Astrocyte of the cerebellum (primary cell): ENCODE measurements at regions not wholly inside any gene's neighbourhood (a gene's known extent, or its start where the extent isn't known, plus 50 kb on each side); places are given as distances from the start of the nearest gene placed in this dataset.

Source experiments
- DNase-seq: peaks from one replicate; pipeline ENCODE4 v3.0.0-alpha.2; 2011; ENCODE audit warnings: low read depth
- H3K4me3 ChIP-seq: 2 replicates; pipeline ENCODE4 v1.5.1; 2011; ENCODE audit warnings: mild to moderate bottlenecking, low read depth, low read length, moderate library complexity
- CTCF ChIP-seq: IDR thresholded peaks from 2 replicates; pipeline ENCODE4 v1.5.1; 2012; ENCODE audit warnings: low read length, low read depth, moderate library complexity, mild to moderate bottlenecking; ENCODE audit errors: missing control alignments
- in situ Hi-C: cut with HindIII; loops from 2 replicates; pipeline ENCODE4 v1.10.0; 2017; ENCODE audit warnings: low sequenced_read_pairs

DNA sequence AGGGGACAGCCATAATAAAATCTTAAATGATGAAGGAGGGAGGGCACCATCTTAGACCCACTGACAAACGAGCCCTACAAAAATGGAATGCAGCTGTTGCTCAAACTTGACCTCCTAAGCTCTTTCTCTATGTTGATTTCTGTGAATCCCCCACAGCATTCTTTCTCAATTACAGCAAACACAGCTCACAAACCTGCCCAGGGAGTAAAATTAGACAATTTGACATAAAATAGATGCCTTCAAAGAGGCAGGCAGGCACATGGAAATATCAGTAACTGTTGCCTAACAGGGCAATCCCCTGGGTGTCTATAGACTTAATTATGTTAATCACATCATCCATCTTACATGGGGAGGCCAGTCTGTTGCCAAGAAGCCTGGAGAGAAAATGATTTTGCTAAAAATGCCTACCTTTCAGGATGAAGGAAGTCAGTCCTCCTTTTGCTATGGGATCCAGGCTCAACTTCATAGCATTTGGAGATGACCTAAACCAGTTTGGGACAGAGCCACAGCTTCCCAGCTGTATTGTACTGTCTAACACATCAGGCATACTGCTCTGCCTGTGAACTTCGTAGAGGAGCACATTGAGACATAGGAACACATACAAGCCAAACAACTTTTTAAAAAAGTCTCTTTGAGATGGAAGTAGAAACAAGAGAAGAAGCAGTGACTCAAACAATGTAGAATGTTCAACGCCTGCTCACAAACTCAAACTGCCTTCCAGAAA, 1177.4 kb downstream of the SORCS1 start:
- no peak for TF ChIP-seq CTCF
- in situ Hi-C loops: no loop called here
- H3K4me3 ChIP-seq: no peak overlapping the region
- DNase-seq: no peak

GRCh38 chr10:105986486-105986885, 1178.0 kb downstream of the SORCS1 start:
- TF ChIP-seq CTCF: no peak
- no peak for DNase-seq
- H3K4me3 ChIP-seq: no peak overlapping the region
- in situ Hi-C loops: no loop called here

DNA sequence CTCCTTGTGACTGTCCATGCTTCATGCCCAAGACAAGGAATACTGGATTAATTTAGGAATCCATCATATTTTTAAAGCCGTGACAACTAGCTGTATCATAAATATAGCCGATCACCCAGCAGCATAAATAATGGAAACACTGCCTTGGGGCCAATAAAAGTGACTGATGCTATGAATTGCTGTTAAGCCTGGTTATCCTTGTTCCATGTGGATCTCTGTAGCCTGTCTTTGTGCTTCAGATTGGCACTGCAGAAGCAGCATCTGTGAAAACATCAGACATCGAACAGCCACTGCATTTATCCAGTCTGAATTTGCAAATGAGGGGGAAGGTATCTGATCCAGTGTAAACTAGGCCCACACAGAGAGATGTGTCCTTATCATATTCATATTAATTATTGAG, 1181.8 kb downstream of the SORCS1 start:
- TF ChIP-seq CTCF: no peak
- no peak overlapping the region for H3K4me3 ChIP-seq
- no peak for DNase-seq
- in situ Hi-C loops: no loop called here

GRCh38 chr10:105981679-105982078, 1182.8 kb downstream of the SORCS1 start:
- in situ Hi-C loops: no loop called here
- H3K4me3 ChIP-seq: no peak overlapping the region
- no peak for TF ChIP-seq CTCF
- no peak for DNase-seq

- DNase-seq: peak; percentile 2
- peak; percentile 76 for TF ChIP-seq CTCF
- in situ Hi-C loops: no loop called here
- no peak overlapping the region for H3K4me3 ChIP-seq
These were observed 1189.6 kb downstream of the SORCS1 start for GRCh38 chr10:105974803-105975456.

DNA sequence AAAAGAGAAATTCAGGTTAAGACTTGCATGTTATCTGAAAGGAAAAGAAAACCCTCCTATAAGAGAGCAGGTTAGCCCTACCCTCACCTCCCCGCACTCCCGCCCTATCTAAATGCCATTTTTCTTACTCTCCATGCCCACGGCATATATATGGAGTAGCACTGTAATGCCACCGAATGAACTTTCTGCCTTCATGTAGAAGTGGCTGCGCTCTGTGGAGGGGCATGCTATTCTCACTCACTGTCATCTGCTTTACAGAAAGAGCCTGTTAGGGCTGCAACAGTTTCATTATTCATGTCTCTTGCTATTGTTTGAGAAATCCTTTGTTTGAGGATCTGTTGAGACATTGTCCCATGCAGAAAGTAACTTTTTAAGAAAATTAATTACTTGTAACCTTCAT, 1190.6 kb downstream of the SORCS1 start:
- DNase-seq: no peak
- no peak for TF ChIP-seq CTCF
- in situ Hi-C loops: no loop called here
- H3K4me3 ChIP-seq: no peak overlapping the region
